Hepatocyte (in vitro differentiated cells): ENCODE measurements at regions not wholly inside any gene's neighbourhood (a gene's known extent, or its start where the extent isn't known, plus 50 kb on each side); places are given as distances from the start of the nearest gene placed in this dataset.

ENCODE experiments used
- DNase-seq: peaks from one replicate; pipeline ENCODE4 v3.0.0-alpha.2; 2016; ENCODE audit warnings: low spot score
- H2AFZ ChIP-seq: fragments of 200-600 bp; sonication (generic); 2 replicates; pipeline ENCODE4 v1.6.0; 2016; ENCODE audit warnings: antibody characterized with exemption, mild to moderate bottlenecking
- H3K27ac ChIP-seq: fragments of 200-600 bp; sonication (generic); 2 replicates; pipeline ENCODE4 v1.5.1; 2016; ENCODE audit warnings: mild to moderate bottlenecking
- H3K27me3 ChIP-seq: fragments of 200-600 bp; sonication (generic); 2 replicates; pipeline ENCODE4 v1.6.1; 2016
- H3K36me3 ChIP-seq: fragments of 200-600 bp; sonication (generic); replicated peaks from 2 replicates; pipeline ENCODE4 v1.5.1; 2016; ENCODE audit warnings: low read depth; ENCODE audit not compliant: insufficient read depth
- H3K4me1 ChIP-seq: fragments of 200-600 bp; sonication (generic); 2 replicates; pipeline ENCODE4 v1.5.1; 2016; ENCODE audit warnings: mild to moderate bottlenecking, moderate library complexity; ENCODE audit not compliant: insufficient read depth
- H3K4me2 ChIP-seq: fragments of 200-600 bp; sonication (generic); 2 replicates; pipeline ENCODE4 v1.6.0; 2016
- H3K4me3 ChIP-seq: fragments of 200-600 bp; sonication (generic); 2 replicates; pipeline ENCODE4 v1.5.1; 2016; ENCODE audit warnings: mild to moderate bottlenecking
- H3K79me2 ChIP-seq: fragments of 200-600 bp; sonication (generic); 2 replicates; pipeline ENCODE4 v1.6.0; 2017; ENCODE audit warnings: mild to moderate bottlenecking
- H3K9me2 ChIP-seq: fragments of 200-600 bp; sonication (generic); replicated peaks from 2 replicates; pipeline ENCODE4 v1.6.0; 2017; ENCODE audit warnings: mild to moderate bottlenecking; ENCODE audit not compliant: insufficient read depth
- H3K9me3 ChIP-seq: fragments of 200-600 bp; sonication (generic); 2 replicates; pipeline ENCODE4 v1.5.1; 2016; ENCODE audit warnings: low read depth, mild to moderate bottlenecking
- H4K20me1 ChIP-seq: fragments of 200-600 bp; sonication (generic); 2 replicates; pipeline ENCODE4 v1.6.0; 2016; ENCODE audit warnings: mild to moderate bottlenecking; ENCODE audit not compliant: insufficient read depth, poor library complexity, severe bottlenecking
- CTCF ChIP-seq: fragments of 200-600 bp; sonication (generic); IDR thresholded peaks from 2 replicates; pipeline ENCODE4 v1.5.1; 2016; ENCODE audit warnings: antibody characterized with exemption, mild to moderate bottlenecking; ENCODE audit not compliant: poor library complexity
- EZH2 ChIP-seq: fragments of 200-600 bp; sonication (generic); IDR thresholded peaks from 2 replicates; pipeline ENCODE4 v1.6.1; 2016; ENCODE audit warnings: antibody characterized with exemption, mild to moderate bottlenecking, borderline replicate concordance
- EZH2phosphoT487 ChIP-seq: fragments of 200-600 bp; sonication (generic); IDR thresholded peaks from one replicate; pipeline ENCODE4 v1.6.1; 2018; ENCODE audit warnings: antibody characterized with exemption, mild to moderate bottlenecking, low read depth, moderate library complexity; ENCODE audit not compliant: unreplicated experiment, severe bottlenecking
- WGBS: methylation state at CpG from one replicate; pipeline ENCODE4 v1.1.6; 2016; ENCODE audit warnings: low lambda C conversion rate; ENCODE audit errors: missing lambda C conversion rate; 5-methylcytosine and 5-hydroxymethylcytosine counted together

GRCh38 chr5:54689411-54690251, 172.1 kb downstream of the SNX18 start:
- H4K20me1 ChIP-seq: no peaks in the 10 kb centered on the region
- no peaks in the 10 kb centered on the region for H3K36me3 ChIP-seq
- H2AFZ ChIP-seq: no peak overlapping the region
- H3K27ac ChIP-seq: no peak overlapping the region
- TF ChIP-seq EZH2phosphoT487 (no peak), CTCF (no peak), EZH2 (no peak)
- no peak overlapping the region for H3K4me2 ChIP-seq
- 94% methylated on average over 3 of the region's 3 CpGs for WGBS
- H3K9me2 ChIP-seq: no peaks in the 10 kb centered on the region
- H3K79me2 ChIP-seq: no peaks in the 10 kb centered on the region
- no peaks in the 10 kb centered on the region for H3K4me1 ChIP-seq
- DNase-seq: no peak
- no peaks in the 10 kb centered on the region for H3K9me3 ChIP-seq
- H3K4me3 ChIP-seq: no peak overlapping the region
- no peaks in the 10 kb centered on the region for H3K27me3 ChIP-seq

- Histone ChIP-seq H2AFZ (no peak overlapping the region), H3K36me3 (no peaks in the 10 kb centered on the region), H3K79me2 (no peaks in the 10 kb centered on the region), H3K4me1 (no peaks in the 10 kb centered on the region), H3K27me3 (no peaks in the 10 kb centered on the region), H3K9me3 (no peaks in the 10 kb centered on the region), H3K4me3 (no peak overlapping the region), H4K20me1 (no peaks in the 10 kb centered on the region), H3K4me2 (no peak overlapping the region), H3K9me2 (no peaks in the 10 kb centered on the region), H3K27ac (no peak overlapping the region)
- WGBS: 75% methylated on average over 5 of the region's 5 CpGs
- TF ChIP-seq EZH2 (no peak), CTCF (no peak), EZH2phosphoT487 (no peak)
- no peak for DNase-seq
Measured at GRCh38 chr5:54680998-54681397, 163.4 kb downstream of the SNX18 start.

GRCh38 chr5:54679686-54680085, 162.1 kb downstream of the SNX18 start:
- no peak overlapping the region for H3K27ac ChIP-seq
- 75% methylated on average over 2 of the region's 2 CpGs for WGBS

More at GRCh38 chr5:54679686-54680085, 162.1 kb downstream of the SNX18 start:
- Histone ChIP-seq H3K27me3 (no peaks in the 10 kb centered on the region), H3K4me3 (no peak overlapping the region), H3K4me2 (no peak overlapping the region), H3K4me1 (no peaks in the 10 kb centered on the region), H3K9me3 (no peaks in the 10 kb centered on the region), H3K36me3 (no peaks in the 10 kb centered on the region), H3K9me2 (no peaks in the 10 kb centered on the region), H2AFZ (no peak overlapping the region), H4K20me1 (no peaks in the 10 kb centered on the region), H3K79me2 (no peaks in the 10 kb centered on the region)
- TF ChIP-seq CTCF (no peak), EZH2 (no peak), EZH2phosphoT487 (no peak)
- no peak for DNase-seq
